Femur (tissue), 1 donor: ENCODE measurements at regions not wholly inside any gene's neighbourhood (a gene's known extent, or its start where the extent isn't known, plus 50 kb on each side); places are given as distances from the start of the nearest gene placed in this dataset.

Source experiments
- DNase-seq: peaks from one replicate; pipeline ENCODE4 v3.0.0-alpha.2; 2017

DNA sequence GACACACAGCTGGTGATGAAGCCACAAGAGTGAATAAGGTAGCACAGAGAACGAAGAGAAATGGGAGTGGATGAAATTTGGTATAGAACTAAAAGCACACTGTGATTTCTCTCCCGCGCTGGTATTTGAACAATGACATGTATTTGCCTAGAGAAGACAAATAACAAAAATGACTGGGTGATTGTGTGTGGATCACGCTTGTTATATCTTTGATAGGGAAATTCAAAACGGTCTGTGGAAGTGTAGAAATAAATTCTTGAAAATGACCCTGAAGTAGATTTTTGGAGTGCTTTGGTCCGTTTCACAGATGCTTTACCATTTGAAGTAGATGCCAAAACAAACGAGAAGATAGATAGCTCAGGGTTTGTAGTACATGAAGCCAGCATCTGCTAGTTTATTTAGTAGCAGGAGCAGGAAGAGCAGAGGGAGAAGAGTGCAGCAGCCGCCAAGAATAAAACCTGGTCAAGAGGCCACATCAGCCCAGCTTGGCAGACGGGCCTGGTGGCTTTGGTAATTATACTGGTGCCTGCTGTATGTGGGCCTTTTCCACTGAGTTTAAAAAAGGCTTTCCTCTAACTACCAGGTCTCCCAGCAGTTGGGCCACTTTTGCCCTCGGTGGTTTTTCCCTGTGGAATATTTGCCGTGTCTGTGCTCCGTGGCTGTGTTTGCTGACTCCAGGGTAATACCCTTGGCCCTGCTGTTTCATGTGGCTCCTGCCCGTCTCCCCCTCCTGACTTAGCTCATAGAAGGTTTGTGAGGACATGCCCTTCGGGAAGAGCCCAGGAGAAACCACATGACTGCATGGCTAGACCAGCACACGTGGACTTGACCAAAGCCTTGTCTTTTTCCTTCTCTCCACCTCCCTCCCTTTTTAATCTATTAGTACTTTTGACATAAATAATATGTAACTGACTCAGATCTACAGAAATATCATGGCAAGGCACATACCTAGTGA lies 294.0 kb downstream of the SOX4 start:
- DNase-seq = peak; percentile 81

- no peak for DNase-seq
These were observed 297.5 kb downstream of the SOX4 start for GRCh38 chr6:21891080-21891479.

GRCh38 chr6:21893793-21894192 lies 300.2 kb downstream of the SOX4 start:
- no peak for DNase-seq

- DNase-seq = no peak
These were observed 302.0 kb downstream of the SOX4 start for GRCh38 chr6:21895555-21895954.

GRCh38 chr6:21898107-21898796 lies 304.7 kb downstream of the SOX4 start:
- DNase-seq = no peak

DNA sequence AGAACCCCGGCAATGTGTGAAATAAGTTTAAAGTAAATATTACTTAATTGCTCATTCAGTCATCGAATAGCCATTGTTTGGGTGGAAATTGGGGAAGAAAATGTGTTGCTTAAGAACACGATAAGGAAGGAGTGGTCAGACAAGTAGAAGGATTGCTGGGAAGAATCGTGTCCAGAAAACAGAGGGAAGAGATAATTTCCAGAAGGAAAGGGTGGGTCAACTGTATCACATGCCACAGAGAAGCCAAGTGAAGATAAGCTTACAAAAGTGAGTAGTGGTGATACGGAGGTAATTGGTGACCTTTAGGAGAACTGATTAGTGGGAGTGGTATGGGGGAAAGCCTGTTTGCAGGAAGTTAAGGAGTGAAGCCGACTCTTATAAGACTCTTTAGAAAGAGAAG lies 306.2 kb downstream of the SOX4 start:
- DNase-seq = no peak

- no peak for DNase-seq
These were observed 307.2 kb downstream of the SOX4 start for GRCh38 chr6:21900730-21901129.

GRCh38 chr6:21902628-21903169 lies 309.1 kb downstream of the SOX4 start:
- DNase-seq = no peak

- DNase-seq = no peak
These were observed 312.0 kb downstream of the SOX4 start for GRCh38 chr6:21905531-21905930.

GRCh38 chr6:21906826-21907225 lies 313.3 kb downstream of the SOX4 start:
- DNase-seq = no peak

GRCh38 chr6:21907291-21907690 lies 313.7 kb downstream of the SOX4 start:
- no peak for DNase-seq

DNA sequence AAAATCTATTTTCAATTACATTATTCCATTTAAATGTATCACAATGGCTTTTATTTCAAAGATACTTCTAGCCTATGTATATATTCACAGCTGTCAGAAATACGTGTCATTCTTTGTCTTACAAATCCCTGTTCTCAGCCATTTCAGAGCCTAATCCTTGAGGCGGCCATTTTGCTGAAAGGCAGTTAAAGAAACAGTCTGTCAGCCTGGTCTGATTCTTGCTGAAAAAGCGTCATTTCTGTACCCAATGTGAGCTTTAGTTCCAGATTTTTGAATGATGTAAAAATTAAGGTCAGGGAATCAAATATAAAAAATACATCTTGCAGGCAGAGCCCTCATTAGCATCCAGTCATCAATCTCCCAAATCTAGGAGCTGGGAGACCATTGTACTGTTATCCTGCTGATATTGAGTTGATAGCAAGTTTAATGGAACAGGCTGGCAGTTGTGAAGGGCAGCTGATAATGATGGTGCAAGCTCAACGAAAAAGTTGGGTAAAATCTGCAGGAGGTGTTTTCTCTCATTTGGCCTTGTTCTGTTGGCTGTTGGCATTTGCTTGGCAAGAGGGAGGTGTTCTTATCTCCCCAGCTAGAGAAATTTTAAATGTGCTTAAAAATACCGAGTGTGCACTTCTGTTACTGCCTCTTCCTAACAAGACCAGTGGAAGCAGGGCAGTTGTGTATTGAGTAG lies 314.8 kb downstream of the SOX4 start:
- no peak for DNase-seq

DNA sequence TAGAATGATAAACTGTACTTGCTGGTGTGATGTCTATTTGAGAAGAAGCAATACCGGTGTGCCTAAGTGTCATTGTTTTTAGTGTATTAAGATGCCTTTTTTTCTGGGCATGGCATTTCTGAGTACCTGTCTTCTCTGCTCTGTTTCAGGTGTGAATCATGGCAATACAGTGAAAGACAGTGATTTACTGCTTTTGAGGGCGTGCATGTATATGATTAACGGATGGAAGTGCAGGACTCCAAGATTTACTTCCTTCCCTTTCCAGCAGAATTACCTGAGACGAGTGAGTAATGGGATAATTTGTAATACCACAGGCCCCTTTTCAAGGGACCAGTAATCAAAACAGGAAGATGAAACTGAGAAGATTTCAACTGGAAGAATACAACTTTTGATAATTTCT lies 315.8 kb downstream of the SOX4 start:
- no peak for DNase-seq

GRCh38 chr6:21911208-21911607 lies 317.7 kb downstream of the SOX4 start:
- DNase-seq = no peak

DNA sequence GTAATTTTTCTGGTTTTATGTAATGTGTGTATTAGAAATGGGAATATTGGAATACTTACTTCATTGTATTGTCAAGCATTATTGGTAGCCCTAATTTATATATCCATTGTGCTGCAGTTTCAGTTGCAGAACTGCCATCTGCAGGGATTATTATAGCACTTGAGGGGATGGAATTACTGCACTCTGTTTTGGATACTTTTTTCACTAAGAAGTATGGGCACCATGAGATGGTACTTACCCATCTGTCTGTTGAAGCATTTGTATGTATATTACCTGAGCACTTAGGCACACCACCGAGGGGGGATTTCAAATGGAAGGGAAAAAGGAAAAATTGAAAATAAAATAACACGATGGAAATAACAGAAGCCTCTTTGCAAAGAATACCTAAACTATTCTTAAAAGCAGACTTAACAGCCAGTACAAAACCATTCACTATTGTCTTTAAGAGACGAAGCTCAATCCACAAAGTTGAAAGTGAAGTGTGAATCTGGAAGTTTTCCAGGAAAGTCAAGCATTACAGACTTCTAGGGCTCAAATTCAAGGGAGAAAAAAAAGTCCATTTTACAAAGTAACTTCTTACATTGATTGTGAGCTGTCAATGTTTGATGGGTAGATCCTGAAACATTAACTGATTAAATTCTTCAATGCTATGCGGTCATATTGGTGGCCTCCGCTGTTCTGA lies 318.7 kb downstream of the SOX4 start:
- DNase-seq = no peak

- DNase-seq = peak; percentile 52
These were observed 320.8 kb downstream of the SOX4 start for GRCh38 chr6:21914121-21914973.

GRCh38 chr6:21915707-21916260 lies 322.2 kb downstream of the SOX4 start:
- no peak for DNase-seq

DNA sequence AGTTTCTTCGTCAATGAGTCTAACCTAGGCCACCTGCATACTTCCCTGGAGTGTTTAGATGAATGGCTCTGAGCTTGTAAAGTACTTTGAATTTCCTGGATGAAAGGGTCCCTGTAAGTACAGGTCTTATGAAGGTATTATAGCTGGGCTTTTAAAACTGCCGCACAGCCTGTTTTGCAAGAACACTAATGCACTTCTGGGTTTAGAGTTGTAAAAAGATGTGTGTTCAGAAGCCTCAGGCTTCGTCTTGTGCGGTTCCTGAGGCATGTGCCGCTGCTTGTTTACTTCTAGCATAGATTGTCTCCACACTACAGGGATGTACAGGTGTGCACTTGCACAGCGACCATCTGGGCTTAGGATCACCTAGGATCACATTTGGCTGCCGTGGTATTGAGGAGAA lies 324.5 kb downstream of the SOX4 start:
- DNase-seq = no peak

GRCh38 chr6:21918666-21919065 lies 325.1 kb downstream of the SOX4 start:
- DNase-seq = no peak

GRCh38 chr6:21922086-21922485 lies 328.5 kb downstream of the SOX4 start:
- DNase-seq = no peak

- no peak for DNase-seq
These were observed 330.5 kb downstream of the SOX4 start for GRCh38 chr6:21924002-21924401.
